Heart left ventricle (tissue), 13 donors: ENCODE measurements at regions not wholly inside any gene's neighbourhood (a gene's known extent, or its start where the extent isn't known, plus 50 kb on each side); places are given as distances from the start of the nearest gene placed in this dataset.

Source experiments
- CTCF ChIP-seq, 12 donors: fragments of 200-600 bp; sonication (generic) in 4 of 12; IDR thresholded peaks; one replicate each; pipeline versions ENCODE4 v1.5.0 to v1.8.0; 2018 to 2022; ENCODE audit warnings: antibody characterized with exemption in 12 of 12, mild to moderate bottlenecking in 5 of 12
- POLR2A ChIP-seq, 2 donors: fragments of 450-650 bp; IDR thresholded peaks; one replicate each; pipeline ENCODE4 v1.6.1; 2017; ENCODE audit warnings: antibody characterized with exemption in 2 of 2, mild to moderate bottlenecking in 2 of 2, moderate library complexity in 2 of 2
- donor health status: ischemic (EF 13 %, LVEDD 7.1; RV severe dilation, severe dysfunction).
- donor health status: DM: no; HTN: yes; CAD: no.
- donor health status: DM: no; HTN: no; CAD: no.
- donor health status: ischemic (EF 25% LVEDD 6.9; RV normal size, moderate dysfunction).
- donor health status: ischemic (EF 25% LVEDD 5.7; RV mildly dilated, moderate dysfunction).
- donor health status: ischemic (EF 35%, LVEDD 5.7; RV mildly dilated, moderate dysfunction).
- donor health status: nonischemic (EF 11% LVEDD 7.7; RV severe dilation, severe dysfunction).
- donor health status: DM: yes; HTN: yes; CAD: no.
- donor health status: PGD.
- donor health status: ischemic (EF 29% LVEDD 5.4; RV normal size, mild dysfunction).
- donor health status: nonischemic (EF 23%, LVEDD 6.1; RV moderate dilation, normal function).

DNA sequence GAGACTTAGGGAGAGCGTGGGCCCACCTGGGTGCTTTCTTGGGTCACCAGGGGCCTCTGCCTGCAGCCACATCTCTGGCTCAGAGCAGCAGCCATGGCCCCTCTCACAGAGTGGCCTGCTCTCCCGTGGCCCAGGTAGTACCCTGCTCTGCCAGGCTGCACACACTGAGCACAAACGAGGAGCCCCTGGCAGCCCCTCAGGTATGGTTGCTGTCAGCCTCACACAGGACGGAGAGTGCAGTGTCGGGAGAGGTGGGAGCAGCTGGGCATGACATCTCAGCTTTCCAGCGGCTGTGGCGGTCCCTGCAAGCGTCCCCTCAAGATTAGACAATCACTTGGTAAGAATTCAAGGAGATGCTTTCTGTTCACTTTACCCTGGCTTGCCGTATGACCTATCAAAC lies 137.0 kb upstream of the IRX4 start:
- no peak for TF ChIP-seq CTCF (IDR thresholded peaks at IDR 0.05)
- TF ChIP-seq POLR2A (IDR thresholded peaks at IDR 0.05), result no peak
